Lower leg skin (tissue), 3 donors: ENCODE measurements at regions not wholly inside any gene's neighbourhood (a gene's known extent, or its start where the extent isn't known, plus 50 kb on each side); places are given as distances from the start of the nearest gene placed in this dataset.

Source experiments
- POLR2A ChIP-seq, 2 donors: fragments of 450-650 bp; IDR thresholded peaks; one replicate each; pipeline ENCODE4 v1.6.1; 2016 to 2017; ENCODE audit warnings: antibody characterized with exemption in 2 of 2, mild to moderate bottlenecking in 1 of 2, moderate library complexity in 1 of 2
- TF ChIP-seq, protein P1 (sequence below), 3 donors: fragments of 450-650 bp; IDR thresholded peaks; one replicate each; pipeline ENCODE4 v1.5.1; 2016; ENCODE audit warnings: antibody characterized with exemption in 3 of 3, mild to moderate bottlenecking in 3 of 3, moderate library complexity in 2 of 3

DNA sequence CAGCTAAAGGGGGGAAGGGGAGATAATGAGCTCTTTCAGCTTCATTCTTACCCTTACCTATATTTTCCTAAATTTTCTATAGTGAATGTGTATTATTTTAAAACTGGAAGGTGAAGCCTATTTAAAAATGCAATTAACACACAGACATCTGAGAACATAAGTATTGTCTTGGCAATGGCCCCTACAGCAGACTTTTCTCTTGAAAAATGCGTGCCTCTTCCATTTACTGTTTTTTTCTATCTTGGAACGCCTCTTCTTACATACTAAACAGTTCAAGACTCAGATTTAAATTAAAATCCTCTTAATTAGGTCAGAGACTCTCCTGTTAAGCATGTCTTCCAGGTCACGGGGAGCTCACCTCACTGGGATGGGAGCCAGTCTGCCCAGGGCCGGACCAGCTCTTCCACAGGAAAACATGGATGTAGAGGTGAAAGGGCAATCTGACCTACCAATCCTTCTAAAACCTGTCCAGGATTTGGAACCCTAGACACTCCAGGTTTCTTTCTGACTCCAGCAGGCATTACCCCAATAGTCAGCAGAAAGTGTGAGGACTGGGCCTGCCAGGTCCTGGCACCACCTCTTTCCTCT is 137.3 kb downstream of the ZNF281 start:
- TF ChIP-seq, protein P1, sequence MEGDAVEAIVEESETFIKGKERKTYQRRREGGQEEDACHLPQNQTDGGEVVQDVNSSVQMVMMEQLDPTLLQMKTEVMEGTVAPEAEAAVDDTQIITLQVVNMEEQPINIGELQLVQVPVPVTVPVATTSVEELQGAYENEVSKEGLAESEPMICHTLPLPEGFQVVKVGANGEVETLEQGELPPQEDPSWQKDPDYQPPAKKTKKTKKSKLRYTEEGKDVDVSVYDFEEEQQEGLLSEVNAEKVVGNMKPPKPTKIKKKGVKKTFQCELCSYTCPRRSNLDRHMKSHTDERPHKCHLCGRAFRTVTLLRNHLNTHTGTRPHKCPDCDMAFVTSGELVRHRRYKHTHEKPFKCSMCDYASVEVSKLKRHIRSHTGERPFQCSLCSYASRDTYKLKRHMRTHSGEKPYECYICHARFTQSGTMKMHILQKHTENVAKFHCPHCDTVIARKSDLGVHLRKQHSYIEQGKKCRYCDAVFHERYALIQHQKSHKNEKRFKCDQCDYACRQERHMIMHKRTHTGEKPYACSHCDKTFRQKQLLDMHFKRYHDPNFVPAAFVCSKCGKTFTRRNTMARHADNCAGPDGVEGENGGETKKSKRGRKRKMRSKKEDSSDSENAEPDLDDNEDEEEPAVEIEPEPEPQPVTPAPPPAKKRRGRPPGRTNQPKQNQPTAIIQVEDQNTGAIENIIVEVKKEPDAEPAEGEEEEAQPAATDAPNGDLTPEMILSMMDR (IDR thresholded peaks at IDR 0.05), result no peak
- no peak for TF ChIP-seq POLR2A (IDR thresholded peaks at IDR 0.05)
